Activated CD4-positive, CD25-positive, alpha-beta regulatory T cell (primary cell): ENCODE measurements at regions not wholly inside any gene's neighbourhood (a gene's known extent, or its start where the extent isn't known, plus 50 kb on each side); places are given as distances from the start of the nearest gene placed in this dataset.

Source experiments
- DNase-seq, 4 experiments: peaks; one replicate each; lab custom pipeline; 2025; lab: John Stamatoyannopoulos, UW

DNA sequence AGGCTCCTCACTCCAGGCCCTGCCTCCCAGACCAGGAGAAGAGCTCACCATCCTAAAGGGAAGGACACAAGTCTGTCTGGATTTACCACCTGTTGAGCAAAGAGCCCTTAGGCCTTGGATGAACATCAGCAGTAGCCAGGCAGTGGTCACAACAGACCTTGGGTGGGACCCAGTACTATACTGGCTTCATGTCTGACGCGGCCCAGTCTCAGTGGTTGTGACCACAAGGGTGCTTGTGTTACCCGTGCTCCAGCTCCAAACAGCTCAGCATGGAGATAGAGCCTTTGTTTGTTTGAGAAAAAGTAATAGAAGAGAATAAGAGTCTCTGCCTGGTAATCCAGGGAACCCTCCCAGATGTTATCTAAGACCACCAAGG lies 617.4 kb downstream of the BRINP1 start:
- no peak for DNase-seq

DNA sequence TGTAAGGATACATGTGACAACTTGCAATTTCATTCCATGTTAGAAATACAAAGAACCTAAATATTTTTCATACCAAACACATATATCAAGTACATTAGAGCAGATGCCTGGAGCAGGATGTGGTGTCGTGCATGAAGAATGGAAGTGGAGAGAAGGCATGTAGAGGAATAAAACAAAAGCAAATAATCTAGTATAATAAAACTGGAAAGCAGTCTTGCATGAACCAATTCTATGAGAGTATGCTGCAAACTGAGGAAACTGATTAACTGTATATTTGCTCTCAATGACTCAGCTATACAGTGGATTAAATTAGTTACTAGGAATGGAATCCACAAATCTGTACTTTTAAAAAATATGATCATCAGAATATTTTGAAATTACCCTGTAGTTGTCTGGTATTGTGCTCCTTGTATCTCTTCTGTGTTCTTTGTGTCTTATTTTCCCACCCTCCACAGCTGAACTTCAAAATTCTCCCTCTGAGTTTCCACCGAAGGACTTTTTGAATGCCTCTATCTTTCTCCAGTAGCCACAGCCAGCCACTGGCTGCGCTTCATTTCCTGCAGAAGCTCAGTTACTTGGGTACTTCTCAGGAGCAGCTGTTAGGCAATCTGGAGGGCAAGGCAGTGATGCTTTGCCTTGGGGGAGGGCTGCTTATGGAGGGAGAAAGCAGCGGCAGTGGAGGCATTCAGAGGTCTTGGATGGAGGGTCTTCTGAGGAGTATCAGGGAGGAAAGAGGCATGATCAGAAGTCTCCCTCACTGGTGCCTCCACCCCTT lies 608.0 kb downstream of the BRINP1 start:
- DNase-seq = no peak

DNA sequence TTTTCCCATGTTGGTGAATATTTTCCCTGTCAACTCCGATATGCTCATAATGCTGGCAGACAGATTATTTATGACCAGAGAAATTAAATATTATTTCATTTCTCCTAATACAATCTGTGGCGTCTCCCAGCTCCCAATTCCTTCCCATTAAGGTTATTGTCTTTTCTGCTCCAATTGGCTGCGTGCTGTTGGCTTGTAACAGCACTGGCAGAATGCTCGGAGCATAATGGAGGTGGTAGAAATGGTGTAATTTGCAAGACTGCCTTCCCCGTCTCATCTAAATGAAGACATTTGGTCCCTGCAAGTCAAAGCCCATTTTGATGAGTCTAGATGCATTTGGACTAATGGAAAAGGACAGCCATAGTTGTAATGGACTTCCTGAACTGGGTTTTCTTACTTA lies 601.7 kb downstream of the BRINP1 start:
- no peak for DNase-seq

DNA sequence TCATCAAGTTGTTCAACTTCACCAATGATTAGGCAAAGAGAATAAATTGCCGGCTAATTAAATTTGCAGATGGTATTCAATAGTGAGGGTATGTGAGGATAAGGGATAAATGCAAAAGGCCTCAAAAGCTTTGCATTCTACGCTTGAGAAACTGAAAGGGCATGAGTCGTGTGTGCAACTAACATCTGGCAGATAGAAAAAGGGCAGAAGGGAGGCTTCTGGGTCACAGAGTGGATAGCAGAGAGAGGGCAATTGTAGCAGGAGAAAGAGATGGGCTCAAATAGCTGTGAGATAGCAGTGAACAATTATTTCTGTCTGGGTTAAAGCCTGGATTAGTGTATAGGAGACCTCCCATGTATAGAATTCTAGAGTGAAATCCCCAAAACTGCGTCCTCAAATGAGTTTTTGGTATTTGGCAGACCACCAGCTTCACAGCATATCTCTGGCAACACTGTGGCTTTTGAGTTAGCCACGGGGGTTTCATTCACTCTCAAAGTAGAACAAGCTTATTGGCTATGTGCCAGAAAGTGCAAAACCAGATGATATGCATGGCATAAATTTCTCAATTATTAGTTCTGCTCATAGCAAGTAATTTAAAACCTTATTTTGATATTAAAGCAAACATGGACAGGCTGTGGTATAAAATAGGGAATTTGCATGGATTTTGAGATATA lies 586.3 kb downstream of the BRINP1 start:
- DNase-seq = no peak

DNA sequence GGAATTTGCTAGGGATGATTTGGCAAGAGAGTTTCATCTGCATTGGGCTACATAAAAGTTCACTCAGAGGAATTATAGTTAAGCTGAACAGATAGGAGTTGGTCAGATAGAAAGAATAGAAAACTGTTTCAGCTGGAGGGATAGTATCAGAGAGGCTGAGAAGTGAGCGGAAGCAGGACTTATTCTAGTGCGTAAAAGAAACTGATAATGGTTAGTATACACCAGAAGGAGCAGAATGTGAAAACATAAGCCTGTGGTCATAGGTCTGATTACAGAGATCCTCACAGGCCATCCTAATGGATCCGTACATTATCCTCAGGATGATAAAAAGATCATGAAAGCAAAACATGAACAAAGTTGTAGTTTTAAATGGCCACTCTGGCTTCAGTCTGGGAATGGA lies 585.2 kb downstream of the BRINP1 start:
- no peak for DNase-seq

DNA sequence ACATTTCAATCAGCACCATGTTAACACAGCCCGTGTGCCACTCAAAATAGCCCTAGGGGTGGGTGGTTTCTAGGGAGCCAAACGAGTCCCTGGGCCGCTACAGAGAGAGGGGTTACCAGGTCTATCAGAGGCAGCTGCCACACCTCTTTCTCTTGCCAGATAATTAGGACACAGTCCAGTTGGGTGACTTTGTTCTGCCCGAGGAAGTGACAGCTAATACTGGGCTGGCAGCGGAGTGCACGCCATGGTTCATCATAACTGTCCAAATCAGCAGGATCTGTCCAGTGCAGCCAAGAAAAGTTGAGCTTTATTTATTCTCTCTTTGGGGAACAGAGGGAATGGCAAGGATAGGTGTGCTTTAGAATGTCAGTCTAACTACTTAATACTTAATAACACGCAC lies 583.8 kb downstream of the BRINP1 start:
- no peak for DNase-seq

DNA sequence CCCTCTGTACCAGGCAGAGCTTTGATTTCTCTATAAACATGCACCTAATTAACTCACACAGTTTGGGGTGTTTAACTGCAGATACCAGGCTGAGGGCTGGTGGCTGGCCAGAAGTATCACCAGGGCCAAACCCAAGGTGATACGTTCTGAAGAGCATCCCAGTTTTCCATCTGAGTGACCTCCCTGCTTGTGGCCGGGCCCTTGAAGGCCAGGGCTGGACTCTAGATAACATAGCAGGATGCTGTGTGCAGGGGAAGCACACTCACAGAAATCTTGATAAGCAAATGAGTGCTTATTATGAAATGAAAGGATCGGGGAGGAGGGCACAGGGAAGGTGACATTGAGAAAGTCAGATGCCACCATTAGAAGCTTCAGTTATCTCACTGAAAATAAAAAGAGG lies 582.4 kb downstream of the BRINP1 start:
- no peak for DNase-seq

DNA sequence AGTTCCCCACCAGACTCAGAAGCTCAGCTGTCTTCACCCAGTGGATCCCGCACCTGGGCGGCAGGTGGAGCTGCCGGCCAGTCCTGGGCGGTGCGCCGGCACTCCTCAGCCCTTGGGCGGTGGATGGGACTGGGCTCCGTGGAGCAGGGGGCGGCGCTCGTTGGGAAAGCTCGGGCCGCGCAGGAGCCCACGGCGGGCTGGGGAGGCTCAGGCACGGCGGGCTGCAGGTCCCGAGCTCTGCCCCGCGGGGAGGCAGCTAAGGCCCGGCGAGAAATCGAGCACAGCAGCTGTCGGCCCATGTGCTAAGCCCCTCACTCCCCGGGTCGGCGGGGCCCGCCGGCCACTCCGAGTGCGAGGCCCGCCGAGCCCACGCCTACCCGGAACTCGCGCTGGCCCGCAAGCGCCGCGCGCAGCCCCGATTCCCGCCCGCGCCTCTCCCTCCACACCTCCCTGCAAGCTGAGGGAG lies 560.0 kb downstream of the BRINP1 start:
- DNase-seq = no peak

DNA sequence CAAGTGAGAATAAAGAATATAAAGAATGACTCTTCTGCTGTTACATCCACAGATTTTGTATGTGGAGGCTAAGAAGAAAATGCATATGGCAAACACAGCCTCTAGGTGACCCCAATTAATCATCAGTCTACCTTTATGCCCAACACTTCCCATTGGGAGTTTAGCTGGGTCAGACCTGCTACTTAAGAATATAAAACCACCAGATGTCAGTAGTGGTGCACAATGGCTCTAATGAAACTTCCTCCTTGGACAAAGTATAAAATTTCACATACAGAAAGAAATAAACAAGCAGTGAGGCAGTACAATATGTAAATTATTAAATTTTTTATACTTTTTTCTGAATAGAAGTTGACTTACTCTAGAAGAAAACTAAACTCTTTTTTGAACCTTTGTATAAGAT lies 539.9 kb downstream of the BRINP1 start:
- DNase-seq = no peak

DNA sequence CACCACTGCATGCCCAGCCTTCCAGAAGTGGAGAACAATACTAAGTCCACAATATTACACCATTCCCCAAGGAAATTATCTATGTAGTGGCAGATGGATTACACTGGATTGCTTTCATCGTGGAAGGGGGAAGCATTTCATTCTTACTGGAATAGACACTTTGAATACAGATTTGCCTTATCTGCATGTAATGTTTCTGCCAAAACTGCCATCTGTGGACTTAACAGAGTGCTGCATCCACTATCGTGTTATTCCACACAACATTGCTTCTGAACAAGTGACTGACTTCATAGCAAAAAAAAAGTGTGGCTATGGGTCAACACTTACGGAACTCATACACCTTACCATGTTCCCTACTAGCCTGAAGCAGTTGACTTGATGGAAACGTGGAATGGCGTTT lies 536.9 kb downstream of the BRINP1 start:
- no peak for DNase-seq

DNA sequence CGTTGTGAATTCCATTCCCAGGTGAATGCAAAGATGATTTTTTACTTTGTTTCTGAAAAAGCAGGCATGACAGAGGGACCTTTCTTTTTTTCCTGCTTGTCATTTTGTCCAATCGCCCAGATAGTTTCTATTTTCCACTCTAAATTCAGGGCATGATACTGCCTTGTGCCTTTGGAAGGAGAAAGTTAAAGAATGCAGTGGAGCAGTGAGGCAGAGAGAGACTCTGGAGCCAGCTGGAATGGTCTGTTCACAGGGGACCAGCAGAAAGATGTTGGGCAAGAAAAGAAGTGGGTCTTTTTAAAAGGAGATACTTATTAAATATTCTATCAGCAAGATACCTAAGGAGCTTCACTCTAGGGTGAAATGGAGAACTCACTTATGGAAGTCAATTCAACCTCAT lies 532.3 kb downstream of the BRINP1 start:
- no peak for DNase-seq

DNA sequence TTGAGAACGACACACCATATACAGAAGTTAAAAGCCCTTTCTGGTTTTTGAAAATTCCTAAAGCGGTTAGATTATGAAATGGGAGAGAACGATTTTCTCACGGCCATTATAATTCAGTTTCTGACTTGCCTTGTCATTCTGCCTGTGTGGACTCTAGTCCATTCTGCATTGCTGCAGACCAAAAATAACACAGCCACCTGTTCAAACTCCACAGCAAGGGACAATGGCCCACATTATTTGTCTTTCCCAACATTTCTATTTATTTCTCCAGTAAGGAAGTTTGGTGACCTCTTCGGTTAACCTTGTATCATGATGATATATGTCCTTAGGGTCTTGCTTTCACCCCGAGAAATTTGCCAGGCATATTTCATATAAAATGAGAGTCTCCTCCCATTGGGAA lies 497.7 kb downstream of the BRINP1 start:
- DNase-seq = no peak

DNA sequence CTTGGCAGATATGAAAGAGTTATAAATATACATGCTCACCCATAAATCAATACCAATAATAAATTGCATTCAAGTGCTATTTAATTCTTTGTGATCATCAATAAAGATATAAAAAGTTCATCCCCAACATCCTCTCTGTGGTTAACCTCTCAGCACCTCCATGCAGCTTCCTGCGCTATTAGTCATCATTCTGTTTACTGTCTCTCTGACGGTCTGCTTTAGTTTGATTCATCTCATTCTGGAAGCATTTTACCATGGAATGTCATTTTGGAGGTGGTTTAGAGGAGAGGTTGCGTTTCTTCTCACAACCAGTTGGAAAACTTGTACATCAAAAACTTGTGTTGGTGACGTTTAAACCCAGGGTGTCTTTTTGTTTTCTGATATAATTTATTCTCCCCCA lies 486.6 kb downstream of the BRINP1 start:
- no peak for DNase-seq

DNA sequence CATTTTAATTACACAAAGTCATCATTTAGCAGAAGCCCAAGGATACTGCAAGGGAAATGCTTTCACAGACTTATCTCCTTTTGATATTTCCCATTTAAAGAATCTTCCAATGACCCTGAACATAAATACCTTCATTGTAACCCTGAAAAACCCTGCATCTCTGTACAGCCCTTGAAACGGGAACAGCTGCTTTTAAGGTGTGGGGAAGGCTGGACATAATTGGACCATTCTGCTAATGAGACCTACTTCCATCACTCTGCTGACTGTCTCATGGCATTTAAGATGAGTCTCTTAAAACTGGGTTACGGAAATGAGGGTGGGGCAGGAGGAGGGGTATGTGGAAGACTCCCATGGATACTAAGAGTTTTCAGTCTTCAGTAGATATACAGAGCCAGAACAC lies 485.8 kb downstream of the BRINP1 start:
- DNase-seq = no peak

DNA sequence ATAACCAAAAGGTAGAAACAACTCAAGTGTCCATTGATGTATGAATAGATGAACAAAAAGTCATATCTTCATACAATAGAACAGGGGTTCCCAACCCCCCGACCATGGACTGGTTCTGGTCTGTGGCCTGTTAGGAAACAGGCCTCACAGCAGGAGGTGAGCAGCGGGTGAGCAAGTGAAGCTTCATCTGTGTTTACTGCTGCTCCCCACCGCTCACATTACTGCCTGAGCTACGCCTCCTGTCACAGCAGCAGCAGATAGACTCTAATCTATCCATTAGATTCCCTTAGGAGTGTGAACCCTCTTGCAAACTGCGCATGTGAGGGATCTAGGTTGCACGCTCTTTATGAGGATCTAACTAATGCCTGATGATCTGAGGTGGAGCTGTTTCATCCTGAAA lies 478.0 kb downstream of the BRINP1 start:
- DNase-seq = no peak

DNA sequence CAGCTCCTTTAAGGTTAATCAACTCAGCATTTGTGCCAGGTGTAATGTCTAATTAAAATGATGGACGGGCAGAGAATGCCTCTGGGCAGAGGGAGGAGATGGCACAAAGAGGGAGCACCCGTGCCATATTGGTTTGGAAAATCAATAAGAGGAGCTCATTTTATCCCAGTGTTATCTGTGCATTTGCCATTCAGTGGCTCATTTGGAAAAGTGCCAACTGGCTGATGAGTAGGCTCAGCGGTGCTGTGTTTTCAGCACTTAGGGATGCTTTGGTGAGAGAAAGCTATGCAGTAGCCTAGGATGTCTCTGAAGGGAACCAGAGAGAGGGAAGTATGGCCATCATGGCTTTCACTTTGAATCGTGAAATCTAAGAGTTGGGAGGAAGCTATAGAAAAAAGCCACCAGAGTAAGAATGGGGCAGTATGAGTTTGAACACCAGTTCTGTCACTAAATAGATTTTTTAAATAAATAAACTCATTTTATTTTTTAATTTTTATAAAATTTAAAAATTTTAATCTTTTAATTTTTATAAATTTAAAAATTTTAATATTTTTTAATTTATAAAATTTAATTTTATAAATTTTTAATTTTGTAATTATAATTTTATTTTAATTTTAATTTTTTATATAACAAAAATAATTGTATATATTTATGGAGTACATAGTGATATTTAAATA lies 472.8 kb downstream of the BRINP1 start:
- no peak for DNase-seq

DNA sequence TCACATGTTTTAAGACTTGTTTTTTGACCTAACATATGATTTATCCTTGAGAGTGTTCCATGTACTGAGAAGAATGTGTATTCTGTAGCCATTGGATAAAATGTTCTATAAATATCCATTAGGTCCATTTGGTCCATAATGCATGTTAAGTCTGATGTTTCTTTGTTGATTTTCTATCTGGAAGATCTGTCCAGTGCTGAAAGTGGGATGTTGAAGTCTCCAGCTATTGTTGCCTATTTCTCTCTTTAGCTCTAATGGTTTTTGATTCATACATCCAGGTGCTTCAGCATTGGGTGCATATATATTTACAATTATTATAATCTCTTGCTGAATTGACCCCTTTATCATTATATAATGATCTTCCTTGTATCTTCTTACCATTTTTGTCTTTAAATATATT lies 451.1 kb downstream of the BRINP1 start:
- DNase-seq = no peak

DNA sequence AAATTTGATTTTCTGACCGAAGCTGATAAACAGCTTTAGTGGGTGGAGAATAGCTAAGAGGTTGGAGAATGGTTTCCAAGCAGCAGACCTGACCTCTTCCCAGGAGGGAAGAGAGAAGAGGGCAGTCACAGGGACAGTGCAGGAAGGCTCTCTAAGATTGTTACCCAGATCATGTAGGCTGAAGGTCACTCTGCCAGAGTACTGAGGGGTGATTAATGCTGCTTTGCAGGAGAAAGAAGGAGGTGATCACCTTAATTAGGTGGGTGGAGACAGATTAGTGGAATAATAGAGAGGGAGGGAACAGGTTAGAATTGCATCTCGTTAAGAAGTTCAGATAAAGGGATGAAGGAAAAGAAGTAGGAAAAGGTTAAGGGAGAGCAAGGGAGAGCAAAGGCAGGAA lies 440.5 kb downstream of the BRINP1 start:
- no peak for DNase-seq

DNA sequence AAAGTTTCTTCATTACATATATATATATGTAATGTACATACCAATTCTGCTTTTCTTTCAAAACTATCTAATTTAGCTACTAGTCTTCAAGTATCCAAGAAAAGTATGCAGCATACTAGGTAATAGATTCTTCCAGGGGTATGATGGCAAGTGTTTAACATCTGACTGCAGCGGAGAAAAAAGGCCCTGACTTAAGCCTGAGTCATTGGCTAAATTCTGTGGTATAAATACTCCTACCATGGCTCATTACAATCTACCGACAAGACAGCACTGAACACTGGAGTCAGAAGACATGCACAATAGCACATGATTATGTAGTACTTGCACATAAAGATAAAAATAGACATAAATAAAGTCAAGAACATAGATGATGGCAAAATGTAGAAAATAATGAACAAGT lies 439.9 kb downstream of the BRINP1 start:
- DNase-seq = no peak

DNA sequence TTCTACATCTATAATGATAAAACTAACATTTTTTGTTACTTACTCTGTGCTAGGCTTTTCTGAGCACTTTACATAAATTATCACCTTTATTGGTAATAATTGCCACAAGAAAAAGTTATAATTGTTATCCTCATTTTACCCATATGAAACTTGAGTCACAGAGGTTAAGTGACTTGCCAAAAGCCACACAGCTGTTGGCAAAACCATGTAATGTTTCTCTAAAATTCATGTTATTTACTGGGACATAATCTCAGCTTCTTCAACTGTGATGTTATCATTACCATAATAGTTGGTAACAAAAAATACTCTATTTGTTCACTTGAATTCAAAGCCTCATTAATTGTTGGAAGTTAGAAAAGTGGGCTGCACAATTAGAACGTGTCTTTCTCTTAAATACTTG lies 437.3 kb downstream of the BRINP1 start:
- DNase-seq = no peak

DNA sequence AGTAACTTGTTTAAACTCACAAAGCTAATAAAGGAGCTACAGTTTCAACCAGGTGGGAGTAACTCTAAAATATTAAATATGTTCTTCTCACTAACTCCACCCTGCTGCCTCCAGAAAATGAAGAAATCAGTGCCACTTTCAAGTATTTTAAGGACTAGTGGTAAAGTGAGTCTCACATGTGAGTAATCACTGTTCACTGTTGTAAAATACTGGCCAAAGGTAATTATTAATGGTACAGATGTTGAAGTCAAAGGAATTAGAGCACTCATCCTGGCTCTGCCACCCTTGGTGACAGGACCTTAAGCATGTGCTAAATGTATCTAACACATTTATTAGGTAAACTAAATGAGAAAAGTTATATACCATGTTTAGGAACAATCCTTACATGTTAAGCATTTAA lies 430.7 kb downstream of the BRINP1 start:
- DNase-seq = no peak

DNA sequence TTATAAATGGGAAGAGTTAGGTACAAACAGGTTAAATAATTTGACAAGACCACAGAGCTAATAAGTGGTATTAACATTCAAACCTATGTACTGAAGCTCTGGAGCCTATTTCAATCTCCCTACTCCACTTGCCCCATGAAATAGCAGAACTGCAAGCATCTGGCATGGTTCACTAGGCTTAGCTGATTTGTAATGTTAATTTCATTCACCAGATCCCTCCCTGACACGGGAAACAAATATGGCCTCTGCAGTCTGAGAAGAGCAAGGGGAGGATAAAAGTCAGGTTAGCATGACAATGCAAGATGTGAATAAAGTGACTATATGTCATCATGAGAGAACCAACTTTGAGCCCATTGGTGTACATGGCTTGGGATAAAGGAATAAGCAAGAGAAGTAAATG lies 428.8 kb downstream of the BRINP1 start:
- no peak for DNase-seq

DNA sequence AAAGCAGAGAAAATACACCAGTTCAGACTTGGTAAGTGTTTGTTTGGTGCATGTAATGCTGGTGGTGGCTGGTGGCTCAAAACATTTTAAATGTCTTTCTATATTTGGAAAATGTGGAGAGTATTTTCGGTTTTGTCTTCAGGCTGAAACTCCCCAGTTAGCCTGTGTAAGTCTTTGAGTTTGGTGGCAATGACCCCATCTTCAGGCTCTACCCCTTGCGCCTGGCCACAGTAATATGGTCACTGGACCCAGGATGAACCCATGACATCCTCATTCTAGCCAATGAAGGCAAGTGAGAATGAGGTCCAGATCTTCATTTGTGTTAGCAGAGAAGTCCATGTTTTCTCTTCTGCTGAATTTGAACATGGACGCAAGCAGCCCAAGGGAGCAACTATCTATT lies 422.6 kb downstream of the BRINP1 start:
- DNase-seq = no peak
